GM12891 (cell line): ENCODE measurements at regions not wholly inside any gene's neighbourhood (a gene's known extent, or its start where the extent isn't known, plus 50 kb on each side); places are given as distances from the start of the nearest gene placed in this dataset.

ENCODE experiments used
- POLR2A ChIP-seq: IDR thresholded peaks from 2 replicates; pipeline ENCODE4 v1.6.1; 2011; ENCODE audit warnings: low read depth, low read length, control low read depth
- POLR2AphosphoS5 ChIP-seq: IDR thresholded peaks from 2 replicates; pipeline ENCODE4 v1.6.1; 2011; ENCODE audit warnings: low read depth, low read length, control low read depth
- TAF1 ChIP-seq: IDR thresholded peaks from 2 replicates; pipeline ENCODE4 v1.6.1; 2011; ENCODE audit warnings: low read depth, low read length, control low read depth

GRCh38 chr1:90835661-90836344 lies 118.7 kb upstream of the BARHL2 start:
- TF ChIP-seq POLR2A (no peak), TAF1 (no peak), POLR2AphosphoS5 (no peak)
